GM21526 (cell line): ENCODE measurements at regions not wholly inside any gene's neighbourhood (a gene's known extent, or its start where the extent isn't known, plus 50 kb on each side); places are given as distances from the start of the nearest gene placed in this dataset.

ENCODE experiments used
- ATAC-seq: cut with Tn5 transposase; IDR thresholded peaks from one replicate; pipeline ENCODE4 v1.9.1; 2021; ENCODE audit warnings: moderate library complexity; ENCODE audit not compliant: unreplicated experiment, low FRiP score

- ATAC-seq = no peak
Observed at GRCh38 chr9:7549249-7549648, 250.3 kb downstream of the DMAC1 start.

GRCh38 chr9:7546261-7546660 is 253.3 kb downstream of the DMAC1 start:
- no peak for ATAC-seq

- ATAC-seq = no peak
Observed at GRCh38 chr9:7545371-7546165, 254.0 kb downstream of the DMAC1 start.

GRCh38 chr9:7542693-7543092 is 256.9 kb downstream of the DMAC1 start:
- no peak for ATAC-seq

- ATAC-seq = no peak
Observed at GRCh38 chr9:7542126-7542525, 257.5 kb downstream of the DMAC1 start.

- peak; percentile 91 for ATAC-seq
Observed at GRCh38 chr9:7536310-7536939, 263.2 kb downstream of the DMAC1 start.

- ATAC-seq = no peak
Observed at GRCh38 chr9:7534211-7534935, 265.2 kb downstream of the DMAC1 start.

GRCh38 chr9:7533376-7534090 is 266.0 kb downstream of the DMAC1 start:
- ATAC-seq = no peak

- ATAC-seq = no peak
Observed at GRCh38 chr9:7523426-7524043, 276.0 kb downstream of the DMAC1 start.

GRCh38 chr9:7520396-7520795 is 279.2 kb downstream of the DMAC1 start:
- no peak for ATAC-seq

- ATAC-seq = no peak
Observed at GRCh38 chr9:7516376-7516775, 283.2 kb downstream of the DMAC1 start.

GRCh38 chr9:7510199-7510598 is 289.4 kb downstream of the DMAC1 start:
- ATAC-seq = no peak

GRCh38 chr9:7509576-7510145 is 289.9 kb downstream of the DMAC1 start:
- no peak for ATAC-seq

- no peak for ATAC-seq
Observed at GRCh38 chr9:7508516-7508915, 291.1 kb downstream of the DMAC1 start.

GRCh38 chr9:7507566-7508270 is 291.9 kb downstream of the DMAC1 start:
- no peak for ATAC-seq

- ATAC-seq = no peak
Observed at GRCh38 chr9:7507026-7507425, 292.6 kb downstream of the DMAC1 start.

- ATAC-seq = no peak
Observed at GRCh38 chr9:7500521-7500920, 299.1 kb downstream of the DMAC1 start.

GRCh38 chr9:7491641-7492040 is 307.9 kb downstream of the DMAC1 start:
- no peak for ATAC-seq

GRCh38 chr9:7490317-7491108 is 309.1 kb downstream of the DMAC1 start:
- ATAC-seq = no peak
